HUDEP-2 (cell line): ENCODE measurements at regions not wholly inside any gene's neighbourhood (a gene's known extent, or its start where the extent isn't known, plus 50 kb on each side); places are given as distances from the start of the nearest gene placed in this dataset.

Experiments used
- DNase-seq, 76 experiments: peaks; one replicate each; lab custom pipeline; 2025; ENCODE audit not compliant: unreplicated experiment in 76 of 76; lab: John Stamatoyannopoulos, UW

DNA sequence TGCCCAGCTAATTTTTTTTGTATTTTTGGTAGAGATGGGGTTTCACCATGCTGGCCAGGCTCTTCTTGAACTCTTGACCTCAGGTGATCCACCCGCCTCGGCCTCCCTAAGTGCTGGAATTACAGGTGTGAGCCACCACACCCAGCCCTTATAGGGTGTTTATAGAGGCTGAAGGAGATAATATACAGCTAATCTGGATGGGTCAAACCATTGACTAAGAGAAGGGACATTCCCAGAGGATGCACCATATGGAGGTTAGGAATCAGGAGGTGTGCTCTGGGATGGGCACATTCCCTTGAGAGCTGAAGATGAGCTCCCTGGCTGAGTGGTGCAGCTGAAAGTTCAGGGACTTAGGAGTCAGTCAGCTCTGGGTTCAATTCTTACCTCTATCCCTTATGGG, 68.3 kb upstream of the SHISA3 start:
- DNase-seq = no peak

- DNase-seq = no peak
These were observed 67.9 kb upstream of the SHISA3 start for GRCh38 chr4:42329421-42329820.

DNA sequence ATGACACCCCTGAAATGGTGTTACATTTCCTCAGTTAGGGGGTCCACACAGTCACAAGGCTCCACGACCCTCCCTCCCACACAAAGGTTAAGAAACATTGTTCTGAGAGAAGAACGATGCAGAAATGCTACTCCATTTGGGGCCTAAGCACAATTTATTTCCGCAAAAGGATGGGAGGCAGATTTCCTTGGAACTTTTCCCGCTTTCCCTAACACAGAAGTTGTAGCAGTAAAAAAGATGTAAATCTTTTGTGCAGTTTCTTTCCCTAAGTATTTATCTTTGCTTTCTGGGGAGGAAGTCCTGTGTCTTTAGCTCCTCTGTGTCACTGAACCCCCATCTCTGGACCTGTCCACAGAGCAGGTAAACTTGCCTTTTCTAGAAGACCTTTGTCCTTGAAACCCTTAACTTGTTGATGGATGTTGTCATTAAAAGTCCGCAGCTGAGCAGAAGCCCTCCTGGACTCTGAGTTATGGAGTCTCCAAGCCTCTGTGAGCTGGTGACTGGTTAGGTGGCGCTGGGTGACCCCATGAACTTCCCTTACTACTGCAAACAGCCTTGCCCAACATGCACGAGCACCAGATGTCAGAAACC, 67.2 kb upstream of the SHISA3 start:
- DNase-seq = no peak

DNA sequence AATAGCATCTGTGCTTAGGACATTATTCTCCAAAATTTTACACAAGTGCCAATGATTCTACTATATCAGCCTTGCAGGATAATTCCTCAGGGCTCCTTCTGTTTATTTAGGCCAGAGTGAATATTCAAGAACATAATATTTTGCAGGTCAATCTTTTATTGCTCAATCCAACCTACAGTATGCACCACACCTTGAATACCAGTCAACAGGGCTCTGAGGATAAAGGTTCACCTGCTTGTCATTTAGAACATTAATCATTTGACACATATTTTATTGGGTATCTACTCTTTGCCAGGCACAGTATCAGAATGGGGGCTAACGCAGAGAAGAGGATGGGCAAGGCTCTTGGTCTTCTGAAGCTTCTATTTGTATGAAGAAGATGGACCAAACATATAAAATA, 66.2 kb upstream of the SHISA3 start:
- DNase-seq = no peak

GRCh38 chr4:42331914-42332368, 65.3 kb upstream of the SHISA3 start:
- DNase-seq = no peak

GRCh38 chr4:42339935-42340406, 57.3 kb upstream of the SHISA3 start:
- no peak for DNase-seq

GRCh38 chr4:42341518-42342026, 55.7 kb upstream of the SHISA3 start:
- no peak for DNase-seq

- no peak for DNase-seq
These were observed 54.8 kb upstream of the SHISA3 start for GRCh38 chr4:42342459-42342858.

- no peak for DNase-seq
These were observed 53.0 kb upstream of the SHISA3 start for GRCh38 chr4:42344309-42344708.

DNA sequence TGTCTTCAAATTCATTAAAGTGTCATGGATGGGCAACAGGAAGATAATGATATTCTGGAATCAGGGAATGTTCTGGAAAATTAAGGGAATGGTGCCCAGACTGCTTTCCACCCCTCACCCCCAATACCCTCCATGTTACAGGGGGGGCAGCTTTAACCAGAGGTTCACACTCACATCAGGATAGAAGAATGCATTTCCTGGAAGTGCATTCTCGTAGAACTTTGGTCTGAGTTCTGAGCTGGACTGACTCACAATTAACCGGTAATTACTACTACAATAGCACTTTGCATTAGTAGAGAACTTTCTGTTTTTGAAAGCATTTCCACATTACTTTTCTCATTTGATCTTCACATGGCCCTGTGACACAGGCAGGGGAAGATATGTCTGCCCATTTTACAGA, 52.5 kb upstream of the SHISA3 start:
- no peak for DNase-seq

DNA sequence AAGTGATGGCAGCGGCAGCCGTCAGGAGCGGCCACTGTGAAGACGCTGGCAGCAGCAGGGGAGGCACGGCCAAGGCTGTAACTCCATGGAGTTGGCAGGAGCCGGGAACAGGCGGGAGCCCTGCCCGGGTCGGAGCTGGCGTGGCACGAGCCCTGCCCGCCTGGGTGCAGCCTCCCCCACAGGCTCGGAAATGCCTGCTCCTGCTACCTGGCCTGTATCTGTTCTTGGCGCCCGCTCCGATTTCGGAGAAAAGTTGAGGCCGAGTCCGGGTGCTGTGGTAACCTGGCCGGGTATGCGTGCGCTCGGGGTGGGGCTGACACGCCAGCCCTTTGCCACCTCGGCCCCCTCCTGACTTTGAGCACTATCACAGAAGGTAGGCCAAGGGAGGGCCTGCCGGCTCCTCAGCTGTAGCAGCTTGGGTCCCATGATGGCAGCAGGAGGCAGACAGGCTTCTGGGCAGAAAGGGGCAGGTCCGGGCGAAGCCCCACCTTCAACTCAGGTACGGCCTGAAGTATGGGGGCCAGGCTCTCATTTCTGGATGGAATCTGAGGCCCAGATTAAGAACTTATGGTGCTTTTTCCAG, 51.2 kb upstream of the SHISA3 start:
- DNase-seq = no peak

DNA sequence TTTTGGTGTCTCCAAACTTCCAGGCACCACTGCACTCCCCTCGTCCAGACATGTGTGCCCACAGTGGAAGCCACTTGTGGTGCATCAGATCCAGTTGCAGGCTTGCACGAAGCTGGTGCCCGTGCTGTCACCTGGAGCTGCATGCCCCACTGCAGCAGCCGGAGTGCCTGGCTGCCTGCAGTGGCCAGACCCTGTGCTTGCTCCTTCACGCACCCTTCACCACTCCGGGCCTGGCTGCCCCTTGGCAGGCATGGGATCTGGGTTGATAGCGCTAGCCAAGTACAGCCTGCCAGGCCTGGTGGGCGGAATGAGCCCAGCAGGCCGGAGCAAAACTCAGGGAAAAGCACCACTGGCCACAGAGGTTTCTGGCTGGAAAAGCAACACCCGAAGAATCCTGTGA, 50.2 kb upstream of the SHISA3 start:
- no peak for DNase-seq
